Central memory CD8-positive, alpha-beta T cell (primary cell): ENCODE measurements at regions not wholly inside any gene's neighbourhood (a gene's known extent, or its start where the extent isn't known, plus 50 kb on each side); places are given as distances from the start of the nearest gene placed in this dataset.

Experiments
- ATAC-seq: fragments of 150-1000 bp; cut with Tn5 transposase; replicated peaks from 2 replicates; pipeline ENCODE4 v1.10.0; 2022; ENCODE audit warnings: mild to moderate bottlenecking, moderate FRiP score, moderate number of reproducible peaks; ENCODE audit not compliant: poor library complexity, severe bottlenecking; ENCODE audit errors: extremely low read depth
- DNase-seq, 2 donors: peaks; one replicate each; pipeline ENCODE4 v3.0.0; 2021; ENCODE audit warnings: low spot score in 2 of 2
- H3K27ac Mint-ChIP-seq: one replicate; pipeline ENCODE4 v1.8.0; 2022; ENCODE audit warnings: low read depth, mild to moderate bottlenecking, moderate library complexity, mixed read lengths
- H3K27me3 Mint-ChIP-seq: one replicate; pipeline ENCODE4 v1.8.0; 2022; ENCODE audit warnings: mixed read lengths
- H3K36me3 Mint-ChIP-seq: one replicate; pipeline ENCODE4 v1.8.0; 2022; ENCODE audit warnings: mild to moderate bottlenecking, moderate library complexity, mixed read lengths; ENCODE audit not compliant: insufficient read depth
- H3K4me1 Mint-ChIP-seq: one replicate; pipeline ENCODE4 v1.8.0; 2022; ENCODE audit warnings: mixed read lengths
- H3K4me3 Mint-ChIP-seq: one replicate; pipeline ENCODE4 v1.8.0; 2022; ENCODE audit warnings: mild to moderate bottlenecking, moderate library complexity, mixed read lengths
- H3K9me3 Mint-ChIP-seq: one replicate; pipeline ENCODE4 v1.8.0; 2022; ENCODE audit warnings: mixed read lengths

- H3K4me1 Mint-ChIP-seq, result no peaks in the 10 kb centered on the region
- DNase-seq (no peak), ATAC-seq (no peak)
- H3K4me3 Mint-ChIP-seq, result no peak overlapping the region
- H3K9me3 Mint-ChIP-seq, result peaks cover 6% of the 10 kb centered on the region
- H3K27ac Mint-ChIP-seq, result no peak overlapping the region
- H3K36me3 Mint-ChIP-seq, result peaks cover 2% of the 10 kb centered on the region
- no peaks in the 10 kb centered on the region for H3K27me3 Mint-ChIP-seq
Observed at GRCh38 chr3:5560199-5560598, 372.7 kb downstream of the EDEM1 start.

- H3K27me3 Mint-ChIP-seq, result no peaks in the 10 kb centered on the region
- DNase-seq, result no peak
- ATAC-seq, result no peak
- H3K9me3 Mint-ChIP-seq, result peaks cover 6% of the 10 kb centered on the region
- no peak overlapping the region for H3K27ac Mint-ChIP-seq
- H3K4me1 Mint-ChIP-seq, result no peaks in the 10 kb centered on the region
- no peak overlapping the region for H3K4me3 Mint-ChIP-seq
- H3K36me3 Mint-ChIP-seq, result peaks cover 2% of the 10 kb centered on the region
Observed at GRCh38 chr3:5563537-5564277, 376.2 kb downstream of the EDEM1 start.

GRCh38 chr3:5564278-5564666, 376.8 kb downstream of the EDEM1 start:
- Mint-ChIP-seq H3K36me3 (peaks cover 2% of the 10 kb centered on the region), H3K27me3 (no peaks in the 10 kb centered on the region), H3K27ac (no peak overlapping the region), H3K4me1 (no peaks in the 10 kb centered on the region), H3K4me3 (no peak overlapping the region), H3K9me3 (peaks cover 5% of the 10 kb centered on the region)
- DNase-seq, result no peak
- ATAC-seq, result no peak

- no peak for DNase-seq
- Mint-ChIP-seq H3K36me3 (peaks cover 2% of the 10 kb centered on the region), H3K27ac (no peak overlapping the region), H3K27me3 (no peaks in the 10 kb centered on the region), H3K9me3 (peaks cover 5% of the 10 kb centered on the region), H3K4me1 (no peaks in the 10 kb centered on the region), H3K4me3 (no peak overlapping the region)
- no peak for ATAC-seq
Observed at GRCh38 chr3:5565026-5565425, 377.5 kb downstream of the EDEM1 start.

GRCh38 chr3:5567113-5567512, 379.6 kb downstream of the EDEM1 start:
- H3K27me3 Mint-ChIP-seq, result no peaks in the 10 kb centered on the region
- DNase-seq (no peak), ATAC-seq (no peak)
- H3K4me1 Mint-ChIP-seq, result no peaks in the 10 kb centered on the region
- H3K4me3 Mint-ChIP-seq, result no peak overlapping the region
- H3K36me3 Mint-ChIP-seq, result no peaks in the 10 kb centered on the region
- no peak overlapping the region for H3K27ac Mint-ChIP-seq
- H3K9me3 Mint-ChIP-seq, result peaks cover 5% of the 10 kb centered on the region

- no peak overlapping the region for H3K4me3 Mint-ChIP-seq
- ATAC-seq (no peak), DNase-seq (no peak)
- H3K27me3 Mint-ChIP-seq, result no peaks in the 10 kb centered on the region
- H3K27ac Mint-ChIP-seq, result no peak overlapping the region
- H3K4me1 Mint-ChIP-seq, result no peaks in the 10 kb centered on the region
- H3K9me3 Mint-ChIP-seq, result peaks cover 11% of the 10 kb centered on the region
- no peaks in the 10 kb centered on the region for H3K36me3 Mint-ChIP-seq
Observed at GRCh38 chr3:5568451-5568850, 380.9 kb downstream of the EDEM1 start.

GRCh38 chr3:5569152-5569551, 381.6 kb downstream of the EDEM1 start:
- Mint-ChIP-seq H3K27me3 (no peaks in the 10 kb centered on the region), H3K27ac (no peak overlapping the region), H3K4me3 (no peak overlapping the region), H3K36me3 (no peaks in the 10 kb centered on the region), H3K9me3 (peaks cover 14% of the 10 kb centered on the region), H3K4me1 (no peaks in the 10 kb centered on the region)
- DNase-seq, result no peak
- no peak for ATAC-seq

- H3K4me1 Mint-ChIP-seq, result no peaks in the 10 kb centered on the region
- H3K4me3 Mint-ChIP-seq, result no peak overlapping the region
- H3K27ac Mint-ChIP-seq, result no peak overlapping the region
- ATAC-seq, result no peak
- H3K9me3 Mint-ChIP-seq, result peaks cover 18% of the 10 kb centered on the region
- H3K36me3 Mint-ChIP-seq, result no peaks in the 10 kb centered on the region
- no peaks in the 10 kb centered on the region for H3K27me3 Mint-ChIP-seq
- DNase-seq, result no peak
Observed at GRCh38 chr3:5572168-5572567, 384.7 kb downstream of the EDEM1 start.

- no peaks in the 10 kb centered on the region for H3K27me3 Mint-ChIP-seq
- H3K9me3 Mint-ChIP-seq, result peaks cover 23% of the 10 kb centered on the region
- no peak for ATAC-seq
- DNase-seq, result no peak
- H3K4me1 Mint-ChIP-seq, result no peaks in the 10 kb centered on the region
- no peaks in the 10 kb centered on the region for H3K36me3 Mint-ChIP-seq
- H3K27ac Mint-ChIP-seq, result no peak overlapping the region
- H3K4me3 Mint-ChIP-seq, result no peak overlapping the region
Observed at GRCh38 chr3:5576277-5577011, 388.9 kb downstream of the EDEM1 start.

GRCh38 chr3:5579139-5579602, 391.7 kb downstream of the EDEM1 start:
- ATAC-seq (no peak), DNase-seq (no peak)
- Mint-ChIP-seq H3K4me1 (no peaks in the 10 kb centered on the region), H3K27me3 (no peaks in the 10 kb centered on the region), H3K36me3 (no peaks in the 10 kb centered on the region), H3K27ac (no peak overlapping the region), H3K9me3 (peaks cover 25% of the 10 kb centered on the region), H3K4me3 (no peak overlapping the region)

GRCh38 chr3:5579946-5580345, 392.4 kb downstream of the EDEM1 start:
- no peak for ATAC-seq
- Mint-ChIP-seq H3K27ac (no peak overlapping the region), H3K36me3 (no peaks in the 10 kb centered on the region)

GRCh38 chr3:5580826-5581225, 393.3 kb downstream of the EDEM1 start:
- Mint-ChIP-seq H3K4me3 (no peak overlapping the region), H3K9me3 (peaks cover 20% of the 10 kb centered on the region), H3K36me3 (no peaks in the 10 kb centered on the region), H3K4me1 (no peaks in the 10 kb centered on the region), H3K27me3 (no peaks in the 10 kb centered on the region), H3K27ac (no peak overlapping the region)
- DNase-seq, result no peak
- no peak for ATAC-seq

More at GRCh38 chr3:5579946-5580345, 392.4 kb downstream of the EDEM1 start:
- Mint-ChIP-seq H3K9me3 (peaks cover 20% of the 10 kb centered on the region), H3K27me3 (no peaks in the 10 kb centered on the region), H3K4me3 (no peak overlapping the region), H3K4me1 (no peaks in the 10 kb centered on the region)
- DNase-seq, result no peak

- ATAC-seq (no peak), DNase-seq (no peak)
- H3K36me3 Mint-ChIP-seq, result no peaks in the 10 kb centered on the region
- H3K27ac Mint-ChIP-seq, result no peak overlapping the region
- H3K4me1 Mint-ChIP-seq, result no peaks in the 10 kb centered on the region
- H3K27me3 Mint-ChIP-seq, result no peaks in the 10 kb centered on the region
- no peak overlapping the region for H3K4me3 Mint-ChIP-seq
- H3K9me3 Mint-ChIP-seq, result peaks cover 20% of the 10 kb centered on the region
Observed at GRCh38 chr3:5581743-5582142, 394.2 kb downstream of the EDEM1 start.
